Large intestine (tissue), 3 donors: ENCODE measurements at regions not wholly inside any gene's neighbourhood (a gene's known extent, or its start where the extent isn't known, plus 50 kb on each side); places are given as distances from the start of the nearest gene placed in this dataset.

ENCODE experiments used
- DNase-seq, 2 donors: peaks; one replicate each; pipeline versions ENCODE4 v3.0.0 to v3.0.0-alpha.2; 2013
- H3K27ac ChIP-seq: one replicate; pipeline ENCODE4 v1.5.1; 2013; ENCODE audit warnings: low read length
- H3K27me3 ChIP-seq: 2 replicates; pipeline ENCODE4 v1.6.1; 2013; ENCODE audit warnings: low read length; ENCODE audit not compliant: control insufficient read depth, insufficient read depth
- H3K36me3 ChIP-seq: 2 replicates; pipeline ENCODE4 v1.6.1; 2013; ENCODE audit warnings: low read length; ENCODE audit not compliant: control insufficient read depth, insufficient read depth
- H3K4me1 ChIP-seq: one replicate; pipeline ENCODE4 v1.6.1; 2013; ENCODE audit warnings: low read length; ENCODE audit not compliant: control insufficient read depth, insufficient read depth
- H3K4me3 ChIP-seq: one replicate; pipeline ENCODE4 v1.5.1; 2013; ENCODE audit warnings: low read length
- H3K9me3 ChIP-seq: one replicate; pipeline ENCODE4 v1.6.1; 2013; ENCODE audit warnings: mild to moderate bottlenecking, low read depth, low read length, moderate library complexity; ENCODE audit not compliant: control insufficient read depth
- WGBS: methylation state at CpG from one replicate; pipeline ENCODE4 v1.1.5; 2013; ENCODE audit warnings: low lambda C conversion rate; ENCODE audit not compliant: insufficient coverage; 5-methylcytosine and 5-hydroxymethylcytosine counted together

GRCh38 chr16:8108991-8109509 is 481.3 kb downstream of the TMEM114 start:
- Histone ChIP-seq H3K9me3 (no peaks in the 10 kb centered on the region), H3K27ac (no peak overlapping the region), H3K4me3 (no peak overlapping the region), H3K36me3 (no peaks in the 10 kb centered on the region), H3K4me1 (no peaks in the 10 kb centered on the region), H3K27me3 (no peaks in the 10 kb centered on the region)
- no peak for DNase-seq
- WGBS = 95% methylated on average over 10 of the region's 15 CpGs

DNA sequence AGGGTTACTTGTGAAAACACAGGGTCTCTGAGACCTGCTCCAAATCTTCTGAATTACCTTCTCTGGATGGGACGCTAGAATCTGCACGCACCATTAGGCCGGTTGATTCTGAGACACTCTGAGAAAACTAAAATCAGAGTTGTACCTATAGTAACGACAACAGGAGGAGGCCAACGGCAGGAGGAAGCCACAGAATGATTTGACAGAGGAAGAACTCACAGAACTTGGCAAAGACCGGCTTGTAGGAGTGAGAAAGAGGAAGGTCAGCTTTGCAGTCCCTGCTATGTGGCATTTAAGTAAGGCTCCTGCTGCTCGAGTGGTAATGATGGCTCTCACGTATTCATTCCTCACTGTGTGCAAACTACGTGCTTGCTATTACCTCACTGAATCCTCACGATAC is 483.0 kb downstream of the TMEM114 start:
- no peaks in the 10 kb centered on the region for H3K4me1 ChIP-seq
- no peaks in the 10 kb centered on the region for H3K9me3 ChIP-seq
- H3K27me3 ChIP-seq = no peaks in the 10 kb centered on the region
- H3K27ac ChIP-seq = no peak overlapping the region
- no peaks in the 10 kb centered on the region for H3K36me3 ChIP-seq
- no peak for DNase-seq
- 86% methylated on average over 7 of the region's 10 CpGs for WGBS
- H3K4me3 ChIP-seq = no peak overlapping the region

DNA sequence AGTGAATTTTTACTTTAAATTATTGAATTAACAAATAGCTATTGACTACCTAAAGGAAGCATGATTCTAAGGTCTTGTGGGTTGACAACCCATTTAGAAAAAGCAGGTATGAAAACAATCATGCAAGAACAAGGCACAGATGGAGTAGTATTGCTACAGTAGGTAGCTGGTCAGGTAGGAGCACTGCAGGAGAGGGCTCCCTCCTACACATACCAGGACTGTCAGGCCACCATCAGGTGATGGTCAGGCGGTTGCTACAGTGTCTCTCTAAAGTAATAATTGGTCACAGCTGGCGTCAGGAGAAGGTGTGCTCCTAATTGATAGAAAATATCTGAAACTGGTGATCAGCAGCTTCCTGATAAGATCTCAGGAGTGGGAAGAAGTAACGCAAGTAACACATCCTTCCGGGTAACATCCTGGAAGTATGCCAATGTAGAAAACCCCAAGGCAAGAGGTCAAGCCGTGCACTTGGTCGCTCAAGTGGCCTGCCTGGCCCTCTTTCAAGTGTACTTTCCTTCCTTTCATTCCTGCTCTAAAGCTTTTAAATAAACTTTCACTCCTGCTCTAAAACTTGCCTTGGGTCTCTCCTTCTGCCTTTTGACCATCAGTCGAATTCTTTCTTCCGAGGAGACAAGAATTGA is 486.5 kb downstream of the TMEM114 start:
- H3K36me3 ChIP-seq = no peaks in the 10 kb centered on the region
- H3K27me3 ChIP-seq = no peaks in the 10 kb centered on the region
- DNase-seq = no peak
- H3K4me1 ChIP-seq = no peaks in the 10 kb centered on the region
- 90% methylated on average over 2 of the region's 8 CpGs for WGBS
- H3K27ac ChIP-seq = no peak overlapping the region
- no peaks in the 10 kb centered on the region for H3K9me3 ChIP-seq
- H3K4me3 ChIP-seq = no peak overlapping the region

GRCh38 chr16:8099586-8099985 is 490.7 kb downstream of the TMEM114 start:
- H3K27me3 ChIP-seq = no peaks in the 10 kb centered on the region
- no peaks in the 10 kb centered on the region for H3K36me3 ChIP-seq
- H3K4me1 ChIP-seq = no peaks in the 10 kb centered on the region
- H3K27ac ChIP-seq = no peak overlapping the region
- no CpG with 5 or more reads among the region's 4 CpGs for WGBS
- no peak overlapping the region for H3K4me3 ChIP-seq
- H3K9me3 ChIP-seq = no peaks in the 10 kb centered on the region
- no peak for DNase-seq

DNA sequence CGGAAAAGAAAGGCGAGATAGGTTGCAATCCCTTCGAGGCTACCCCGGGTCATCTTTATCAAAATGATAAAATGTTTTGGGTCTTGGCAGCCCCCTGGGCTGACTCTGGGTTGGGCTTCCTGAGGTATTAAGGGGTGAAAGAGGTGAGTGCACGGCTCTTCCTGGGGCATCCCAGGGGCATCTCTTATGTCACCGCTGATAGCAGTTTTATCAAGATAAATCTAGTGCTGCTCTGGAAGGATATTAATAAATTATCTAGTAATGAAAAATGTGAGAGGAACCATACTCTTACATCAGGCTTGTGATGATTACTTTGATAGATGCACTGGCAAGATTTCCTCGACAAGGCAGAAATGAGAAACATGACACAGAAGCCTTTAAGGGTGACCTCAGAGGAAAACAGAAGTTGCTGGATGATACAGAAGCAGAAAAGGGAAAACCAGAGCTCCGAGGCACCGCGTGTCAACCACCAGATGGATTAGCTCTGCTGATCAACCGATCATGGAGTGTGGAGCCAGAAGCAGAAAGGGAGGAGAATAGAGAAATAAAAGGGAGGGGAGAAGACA is 491.3 kb downstream of the TMEM114 start:
- Histone ChIP-seq H3K36me3 (no peaks in the 10 kb centered on the region), H3K4me1 (no peaks in the 10 kb centered on the region), H3K27me3 (no peaks in the 10 kb centered on the region), H3K27ac (no peak overlapping the region), H3K9me3 (no peaks in the 10 kb centered on the region), H3K4me3 (no peak overlapping the region)
- DNase-seq = no peak
- no CpG with 5 or more reads among the region's 11 CpGs for WGBS

GRCh38 chr16:8096211-8096610 is 494.1 kb downstream of the TMEM114 start:
- no CpG with 5 or more reads among the region's 5 CpGs for WGBS
- Histone ChIP-seq H3K4me3 (no peak overlapping the region), H3K36me3 (no peaks in the 10 kb centered on the region), H3K27me3 (no peaks in the 10 kb centered on the region), H3K9me3 (no peaks in the 10 kb centered on the region), H3K27ac (no peak overlapping the region), H3K4me1 (no peaks in the 10 kb centered on the region)
- no peak for DNase-seq

GRCh38 chr16:8094696-8095095 is 495.6 kb downstream of the TMEM114 start:
- Histone ChIP-seq H3K9me3 (no peaks in the 10 kb centered on the region), H3K4me1 (no peaks in the 10 kb centered on the region), H3K36me3 (no peaks in the 10 kb centered on the region), H3K4me3 (no peak overlapping the region), H3K27me3 (no peaks in the 10 kb centered on the region), H3K27ac (no peak overlapping the region)
- 77% methylated on average over 1 of the region's 5 CpGs for WGBS
- DNase-seq = no peak

DNA sequence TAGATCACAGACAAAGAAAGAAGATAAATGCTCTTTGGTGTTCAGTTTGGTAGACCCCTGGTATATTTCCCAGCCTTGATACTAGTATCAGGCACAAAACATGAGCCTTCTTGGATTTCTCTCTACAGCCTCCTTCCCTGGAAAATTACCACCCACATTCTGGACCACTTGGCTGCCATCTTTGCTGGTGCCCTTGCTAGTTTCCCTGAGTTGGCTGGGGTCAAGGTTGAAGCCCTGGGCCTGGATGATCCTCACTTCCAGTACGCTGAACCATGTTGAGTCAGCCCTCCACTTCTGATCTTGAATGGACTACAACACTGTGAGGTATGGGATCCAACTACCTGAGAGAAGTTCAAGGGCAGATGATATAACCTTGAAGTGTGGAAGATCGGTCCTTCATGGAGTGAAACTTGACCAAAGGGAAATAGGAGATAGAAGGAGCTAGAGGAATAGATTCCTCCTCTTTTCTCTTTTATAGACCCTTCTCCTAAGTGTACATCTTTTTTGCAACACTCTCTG is 501.4 kb downstream of the TMEM114 start:
- H3K27me3 ChIP-seq = no peaks in the 10 kb centered on the region
- H3K4me1 ChIP-seq = no peaks in the 10 kb centered on the region
- 80% methylated on average over 1 of the region's 2 CpGs for WGBS
- H3K9me3 ChIP-seq = no peaks in the 10 kb centered on the region
- H3K27ac ChIP-seq = no peak overlapping the region
- no peak overlapping the region for H3K4me3 ChIP-seq
- DNase-seq = no peak
- no peaks in the 10 kb centered on the region for H3K36me3 ChIP-seq

DNA sequence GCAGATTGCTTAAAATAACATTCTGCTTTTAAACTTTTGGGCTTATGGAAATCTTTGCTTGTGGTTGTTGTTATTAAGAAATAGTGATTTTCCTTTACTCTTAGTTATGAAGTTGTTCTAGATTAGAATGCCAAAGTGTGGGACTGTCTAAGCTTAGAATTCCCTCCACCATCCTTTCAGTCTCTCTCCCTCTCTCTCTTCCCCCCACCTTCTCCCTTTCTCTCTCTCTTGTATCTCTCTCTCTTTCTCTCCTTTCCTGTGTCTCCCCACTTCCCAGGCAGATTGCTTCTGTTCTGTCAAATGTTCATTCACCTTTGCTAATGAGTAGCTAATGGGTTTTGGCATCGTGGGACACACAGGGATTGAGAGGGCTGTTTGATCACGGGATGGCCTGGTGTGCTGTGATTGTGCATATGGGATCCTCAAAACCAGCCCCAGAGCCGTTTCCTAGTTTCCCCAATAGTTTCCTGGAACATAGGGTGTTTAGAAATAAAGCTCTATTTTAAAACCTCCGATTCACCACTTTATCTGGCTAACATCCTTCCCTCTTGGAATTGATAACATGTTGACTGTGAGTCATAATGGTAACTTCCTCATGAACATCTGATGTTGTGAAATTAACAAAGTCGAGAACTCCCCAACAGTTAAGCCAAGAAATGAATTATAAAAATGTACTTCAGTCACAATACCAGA is 502.6 kb downstream of the TMEM114 start:
- H3K4me3 ChIP-seq = no peak overlapping the region
- H3K9me3 ChIP-seq = no peaks in the 10 kb centered on the region
- no peaks in the 10 kb centered on the region for H3K4me1 ChIP-seq
- no peak overlapping the region for H3K27ac ChIP-seq
- 100% methylated on average over 1 of the region's 5 CpGs for WGBS
- H3K27me3 ChIP-seq = no peaks in the 10 kb centered on the region
- H3K36me3 ChIP-seq = no peaks in the 10 kb centered on the region
- no peak for DNase-seq

- no peaks in the 10 kb centered on the region for H3K9me3 ChIP-seq
- no peaks in the 10 kb centered on the region for H3K4me1 ChIP-seq
- no peaks in the 10 kb centered on the region for H3K27me3 ChIP-seq
- H3K4me3 ChIP-seq = no peak overlapping the region
- H3K36me3 ChIP-seq = no peaks in the 10 kb centered on the region
- WGBS = 83% methylated on average over 2 of the region's 2 CpGs
- DNase-seq = no peak
- H3K27ac ChIP-seq = no peak overlapping the region
Observed at GRCh38 chr16:8087146-8087545, 503.2 kb downstream of the TMEM114 start.
